HT1080 (cell line): ENCODE measurements at regions not wholly inside any gene's neighbourhood (a gene's known extent, or its start where the extent isn't known, plus 50 kb on each side); places are given as distances from the start of the nearest gene placed in this dataset.

Experiments
- DNase-seq: peaks from one replicate; pipeline ENCODE4 v3.0.0-alpha.2; 2015; ENCODE audit warnings: low read depth

- no peak for DNase-seq
Measured at GRCh38 chrX:7225338-7225737, 77.4 kb upstream of the PUDP start.

GRCh38 chrX:7223271-7223670, 75.3 kb upstream of the PUDP start:
- no peak for DNase-seq

DNA sequence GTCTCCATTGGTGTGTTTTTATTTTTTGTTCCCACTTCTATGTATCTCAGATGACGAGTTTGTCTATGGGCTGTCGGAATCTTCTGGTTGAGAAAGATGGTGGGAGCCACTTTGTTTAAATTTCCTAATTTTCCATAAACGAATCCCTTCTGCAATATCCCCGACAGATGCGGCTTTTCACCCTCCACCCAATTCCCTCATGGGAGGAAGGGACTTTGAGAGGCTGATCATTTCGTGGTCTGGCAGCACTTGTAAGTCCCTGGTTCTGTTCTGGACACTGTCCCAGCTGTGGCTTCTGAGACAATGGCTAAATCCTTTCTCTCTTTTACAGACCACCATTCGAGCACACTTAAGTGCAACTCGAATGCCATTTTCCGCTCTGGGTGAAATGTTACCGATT, 72.2 kb upstream of the PUDP start:
- no peak for DNase-seq

GRCh38 chrX:7219153-7219705, 71.3 kb upstream of the PUDP start:
- no peak for DNase-seq

GRCh38 chrX:7218321-7219152, 70.6 kb upstream of the PUDP start:
- no peak for DNase-seq

DNA sequence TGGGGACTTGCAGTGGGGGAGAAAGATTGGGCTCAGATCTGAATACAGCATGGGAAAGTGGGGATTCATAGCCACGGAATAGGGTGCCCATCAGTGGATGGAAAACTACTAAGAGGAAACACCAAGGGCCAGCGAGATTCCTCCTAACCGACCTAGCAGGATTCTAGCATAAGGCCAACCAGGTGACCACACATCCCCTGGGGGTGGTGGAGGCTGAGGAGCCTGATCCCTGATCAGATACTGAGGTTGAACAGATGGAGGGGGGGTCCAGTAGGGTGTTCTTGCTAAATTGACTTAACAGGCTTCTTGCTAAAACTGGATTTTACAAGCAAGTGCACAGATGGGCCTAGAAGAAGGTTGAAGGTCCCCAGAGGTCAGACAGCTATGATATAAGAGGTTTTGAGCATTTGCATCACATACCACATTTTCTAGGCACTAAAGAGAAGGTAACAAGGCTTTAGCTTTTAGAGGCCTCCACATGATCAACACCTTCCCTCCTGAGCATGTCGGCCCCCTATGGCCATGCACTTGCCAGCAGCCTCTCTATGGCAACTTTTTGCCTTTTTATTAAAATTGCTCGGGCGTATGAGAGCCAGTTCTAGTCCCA, 69.1 kb upstream of the PUDP start:
- DNase-seq: no peak

DNA sequence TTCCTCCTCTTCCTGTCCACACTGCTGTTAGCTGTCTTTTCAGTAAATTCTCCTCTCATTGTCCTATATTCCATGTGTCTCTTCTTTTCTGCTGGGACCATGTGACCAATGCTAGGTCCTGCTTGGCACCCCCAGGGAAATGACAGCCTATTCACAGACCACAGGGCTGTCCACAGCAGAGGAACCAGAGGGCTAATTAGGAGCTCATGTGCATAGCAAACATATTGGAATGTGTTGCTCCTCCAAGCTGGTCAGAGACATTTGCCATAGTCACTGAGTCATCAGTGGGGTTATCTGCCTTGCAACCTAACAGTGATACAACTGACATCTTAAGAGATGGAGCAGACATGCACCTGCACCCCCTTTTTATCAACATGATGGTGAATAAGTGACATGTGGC, 67.9 kb upstream of the PUDP start:
- DNase-seq: peak; percentile 2

GRCh38 chrX:7214251-7214650, 66.3 kb upstream of the PUDP start:
- peak; percentile 1 for DNase-seq

GRCh38 chrX:7205037-7205577, 57.2 kb upstream of the PUDP start:
- no peak for DNase-seq

DNA sequence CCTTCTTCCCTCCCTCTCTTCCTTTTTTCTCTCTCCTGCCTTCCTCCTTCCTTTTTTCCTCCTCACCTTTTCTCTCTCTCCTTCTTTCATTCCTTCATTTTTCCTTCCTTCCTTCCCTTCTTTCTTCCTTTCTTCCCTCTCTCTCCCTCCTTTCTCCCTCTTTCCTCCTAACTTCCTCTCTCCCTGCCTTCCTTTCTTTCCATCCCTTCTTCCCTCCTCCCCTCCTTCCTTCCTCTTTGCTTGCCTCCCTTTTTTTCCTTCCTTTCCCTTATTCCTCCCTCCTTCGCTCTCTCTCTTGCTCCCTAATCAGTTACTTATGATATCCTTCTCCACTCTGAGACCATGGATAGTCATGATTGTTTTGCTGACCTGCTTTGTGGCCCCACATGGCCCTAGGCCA, 56.7 kb upstream of the PUDP start:
- DNase-seq: no peak

- no peak for DNase-seq
Measured at GRCh38 chrX:7202206-7202605, 54.3 kb upstream of the PUDP start.

DNA sequence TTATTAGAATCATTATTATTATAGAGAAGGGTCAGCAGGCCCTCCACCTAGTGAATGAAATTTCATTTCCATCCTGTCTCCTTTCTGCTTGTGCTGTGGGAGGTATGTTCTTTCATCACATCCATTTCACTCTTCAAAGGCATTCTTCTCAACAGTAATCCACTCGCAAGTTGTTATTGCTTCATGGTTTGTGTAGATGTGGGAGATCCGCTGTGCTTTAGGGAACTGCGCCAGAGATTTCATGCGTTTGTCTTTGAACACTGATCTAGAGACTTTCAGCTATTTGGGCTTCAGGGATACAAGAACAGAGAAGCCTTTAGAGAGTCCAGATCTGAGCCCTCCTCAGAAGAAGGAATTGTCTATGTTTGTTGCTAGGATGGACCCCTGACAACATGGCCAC, 53.5 kb upstream of the PUDP start:
- no peak for DNase-seq

GRCh38 chrX:7198499-7198898, 50.5 kb upstream of the PUDP start:
- no peak for DNase-seq
